DOHH2 (cell line): ENCODE measurements at regions not wholly inside any gene's neighbourhood (a gene's known extent, or its start where the extent isn't known, plus 50 kb on each side); places are given as distances from the start of the nearest gene placed in this dataset.

Experiments
- H3F3A ChIP-seq: fragments of 200-600 bp; sonication (generic), shearing (Covaris generic); 2 replicates; pipeline ENCODE4 v1.6.0; 2016; ENCODE audit warnings: antibody characterized with exemption, mild to moderate bottlenecking; ENCODE audit not compliant: control insufficient read depth, insufficient read depth
- H3K27ac ChIP-seq: fragments of 200-600 bp; sonication (generic); 2 replicates; pipeline ENCODE4 v1.5.1; 2014; ENCODE audit warnings: low read depth, mild to moderate bottlenecking, low read length, moderate library complexity
- H3K27me3 ChIP-seq: fragments of 200-600 bp; sonication (generic); 2 replicates; pipeline ENCODE4 v1.6.1; 2014; ENCODE audit warnings: mild to moderate bottlenecking, low read length, mixed read lengths; ENCODE audit not compliant: control insufficient read depth
- H3K36me3 ChIP-seq: fragments of 200-600 bp; sonication (generic); 2 replicates; pipeline ENCODE4 v1.6.1; 2014; ENCODE audit warnings: mild to moderate bottlenecking, low read length, moderate library complexity, mixed read lengths; ENCODE audit not compliant: control insufficient read depth
- H3K4me1 ChIP-seq: fragments of 200-600 bp; sonication (generic); 2 replicates; pipeline ENCODE4 v1.6.1; 2014; ENCODE audit warnings: mild to moderate bottlenecking, low read length, mixed read lengths; ENCODE audit not compliant: control insufficient read depth
- H3K4me2 ChIP-seq: fragments of 200-600 bp; sonication (generic); 2 replicates; pipeline ENCODE4 v1.6.0; 2014; ENCODE audit warnings: mild to moderate bottlenecking, low read length, moderate library complexity
- H3K4me3 ChIP-seq: fragments of 200-600 bp; sonication (generic); 2 replicates; pipeline ENCODE4 v1.5.1; 2014; ENCODE audit warnings: mild to moderate bottlenecking, low read length, mixed read lengths
- H3K79me2 ChIP-seq: fragments of 200-600 bp; sonication (generic); 2 replicates; pipeline ENCODE4 v1.6.1; 2014; ENCODE audit warnings: mild to moderate bottlenecking, low read length, mixed read lengths; ENCODE audit not compliant: control insufficient read depth
- H3K9me2 ChIP-seq: fragments of 200-600 bp; sonication (generic); replicated peaks from 2 replicates; pipeline ENCODE4 v1.6.1; 2014; ENCODE audit warnings: mild to moderate bottlenecking, low read length, mixed read lengths; ENCODE audit not compliant: control insufficient read depth
- H3K9me3 ChIP-seq: fragments of 200-600 bp; sonication (generic); 2 replicates; pipeline ENCODE4 v1.6.1; 2014; ENCODE audit warnings: antibody characterized with exemption, low read length, mixed read lengths; ENCODE audit not compliant: control insufficient read depth, insufficient read depth
- H4K20me1 ChIP-seq: fragments of 200-600 bp; sonication (generic); 2 replicates; pipeline ENCODE4 v1.6.0; 2014; ENCODE audit warnings: low read depth, mild to moderate bottlenecking, antibody characterized with exemption, low read length, moderate library complexity; ENCODE audit not compliant: control insufficient read depth, insufficient read depth
- EZH2phosphoT487 ChIP-seq: fragments of 200-600 bp; sonication (generic); IDR thresholded peaks from 2 replicates; pipeline ENCODE4 v1.6.1; 2017; ENCODE audit warnings: borderline replicate concordance, mild to moderate bottlenecking, antibody characterized with exemption, low read length, moderate library complexity, mixed read lengths
- TF ChIP-seq, protein P1 (sequence below): fragments of 200-600 bp; sonication (generic); IDR thresholded peaks from one replicate; pipeline ENCODE4 v1.5.1; 2014; ENCODE audit warnings: antibody characterized with exemption, mild to moderate bottlenecking, low read depth, low read length; ENCODE audit not compliant: poor library complexity, severe bottlenecking

DNA sequence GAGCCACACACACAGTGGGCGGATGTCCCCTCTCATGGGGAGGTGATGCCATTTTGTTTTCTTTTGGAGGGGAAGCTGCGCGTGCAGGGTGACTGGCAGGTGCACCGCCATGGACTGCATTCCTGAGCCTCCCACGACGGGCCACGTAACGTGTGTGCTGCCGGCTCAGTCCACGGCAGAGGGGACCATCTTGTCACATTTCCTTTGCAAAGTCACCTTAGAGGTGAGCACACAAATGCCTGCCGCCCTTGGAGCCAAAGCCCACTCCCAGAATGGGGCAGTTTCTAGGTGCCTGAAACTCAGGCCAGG lies 262.5 kb downstream of the CTTN start:
- no peak overlapping the region for H3K4me2 ChIP-seq

DNA sequence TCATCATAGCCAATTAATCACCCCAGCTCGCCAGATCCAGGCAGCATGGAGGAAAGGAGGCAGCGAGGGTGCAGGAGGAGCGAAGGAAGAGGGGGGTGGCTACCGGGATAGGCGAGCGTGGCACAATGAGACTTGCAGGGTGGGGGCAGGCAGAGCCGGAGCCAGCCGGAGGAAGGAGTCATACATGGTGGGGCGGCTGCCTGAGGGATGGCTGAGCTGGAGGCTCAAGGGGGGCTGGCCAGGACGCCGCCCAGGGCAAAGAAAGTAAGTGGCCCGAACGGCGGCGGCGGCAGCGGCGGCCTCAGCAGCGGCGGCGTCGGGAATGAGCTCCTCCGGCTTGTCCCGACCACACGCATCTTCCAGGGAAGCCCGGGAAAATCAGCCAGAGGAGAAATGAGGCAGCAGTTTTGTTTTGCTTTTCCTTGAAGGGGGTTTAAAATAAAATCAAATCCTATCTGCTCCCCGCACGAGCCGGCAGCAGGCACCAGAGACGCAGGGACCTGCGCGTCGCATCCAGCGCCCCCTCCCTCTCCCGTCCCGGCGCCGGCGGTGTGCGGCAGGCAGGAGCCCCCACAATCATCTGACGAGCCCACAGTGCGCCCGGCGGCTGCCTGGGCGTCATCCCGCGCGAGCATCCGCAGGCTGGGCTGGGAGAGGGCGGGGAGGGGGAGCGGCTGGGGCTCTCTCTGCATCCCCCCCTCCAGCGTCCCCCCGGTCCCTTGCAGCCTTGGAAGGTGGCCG lies 263.6 kb downstream of the CTTN start:
- no peaks in the 10 kb centered on the region for H3F3A ChIP-seq
- H3K9me3 ChIP-seq, result no peaks in the 10 kb centered on the region
- H3K36me3 ChIP-seq, result no peaks in the 10 kb centered on the region
- H3K79me2 ChIP-seq, result no peaks in the 10 kb centered on the region
- TF ChIP-seq, protein P1, sequence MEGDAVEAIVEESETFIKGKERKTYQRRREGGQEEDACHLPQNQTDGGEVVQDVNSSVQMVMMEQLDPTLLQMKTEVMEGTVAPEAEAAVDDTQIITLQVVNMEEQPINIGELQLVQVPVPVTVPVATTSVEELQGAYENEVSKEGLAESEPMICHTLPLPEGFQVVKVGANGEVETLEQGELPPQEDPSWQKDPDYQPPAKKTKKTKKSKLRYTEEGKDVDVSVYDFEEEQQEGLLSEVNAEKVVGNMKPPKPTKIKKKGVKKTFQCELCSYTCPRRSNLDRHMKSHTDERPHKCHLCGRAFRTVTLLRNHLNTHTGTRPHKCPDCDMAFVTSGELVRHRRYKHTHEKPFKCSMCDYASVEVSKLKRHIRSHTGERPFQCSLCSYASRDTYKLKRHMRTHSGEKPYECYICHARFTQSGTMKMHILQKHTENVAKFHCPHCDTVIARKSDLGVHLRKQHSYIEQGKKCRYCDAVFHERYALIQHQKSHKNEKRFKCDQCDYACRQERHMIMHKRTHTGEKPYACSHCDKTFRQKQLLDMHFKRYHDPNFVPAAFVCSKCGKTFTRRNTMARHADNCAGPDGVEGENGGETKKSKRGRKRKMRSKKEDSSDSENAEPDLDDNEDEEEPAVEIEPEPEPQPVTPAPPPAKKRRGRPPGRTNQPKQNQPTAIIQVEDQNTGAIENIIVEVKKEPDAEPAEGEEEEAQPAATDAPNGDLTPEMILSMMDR, result no peak
- no peak for TF ChIP-seq EZH2phosphoT487
- H3K27ac ChIP-seq, result no peak overlapping the region
- no peaks in the 10 kb centered on the region for H3K4me1 ChIP-seq
- H3K4me3 ChIP-seq, result no peak overlapping the region
- H3K9me2 ChIP-seq, result no peaks in the 10 kb centered on the region
- no peak overlapping the region for H3K4me2 ChIP-seq
- H3K27me3 ChIP-seq, result no peaks in the 10 kb centered on the region
- H4K20me1 ChIP-seq, result no peaks in the 10 kb centered on the region

More for the DNA sequence above, 262.5 kb downstream of the CTTN start:
- no peaks in the 10 kb centered on the region for H4K20me1 ChIP-seq
- H3K27me3 ChIP-seq, result no peaks in the 10 kb centered on the region
- TF ChIP-seq, protein P1, result no peak
- no peak for TF ChIP-seq EZH2phosphoT487
- H3K4me3 ChIP-seq, result no peak overlapping the region
- no peaks in the 10 kb centered on the region for H3K36me3 ChIP-seq
- no peaks in the 10 kb centered on the region for H3F3A ChIP-seq
- no peaks in the 10 kb centered on the region for H3K79me2 ChIP-seq
- no peaks in the 10 kb centered on the region for H3K9me2 ChIP-seq
- H3K4me1 ChIP-seq, result no peaks in the 10 kb centered on the region
- no peaks in the 10 kb centered on the region for H3K9me3 ChIP-seq
- no peak overlapping the region for H3K27ac ChIP-seq

DNA sequence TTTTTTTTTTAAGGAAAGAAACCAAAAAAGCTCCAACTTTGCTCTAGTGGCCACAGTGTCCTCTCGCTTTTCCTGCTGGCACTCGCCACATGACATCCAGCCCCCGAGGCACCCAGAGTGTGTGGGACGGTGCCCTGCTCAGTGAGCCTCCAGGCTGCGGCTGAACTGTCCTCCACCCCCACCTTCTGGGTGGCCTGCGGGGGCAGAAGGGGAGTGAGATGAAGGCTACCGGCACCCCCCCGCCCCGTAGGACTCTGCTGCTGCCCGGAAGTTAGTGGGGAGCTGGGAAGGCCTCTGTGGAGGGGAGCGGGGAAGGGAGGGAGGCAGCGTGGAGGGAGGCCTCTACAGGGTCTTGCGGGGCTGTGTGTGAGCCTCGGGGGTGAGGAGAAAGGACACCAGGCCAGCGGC lies 264.4 kb downstream of the CTTN start:
- H3F3A ChIP-seq, result no peaks in the 10 kb centered on the region
- no peak overlapping the region for H3K4me3 ChIP-seq
- no peaks in the 10 kb centered on the region for H3K9me2 ChIP-seq
- no peaks in the 10 kb centered on the region for H3K79me2 ChIP-seq
- no peaks in the 10 kb centered on the region for H3K4me1 ChIP-seq
- H3K9me3 ChIP-seq, result no peaks in the 10 kb centered on the region
- no peaks in the 10 kb centered on the region for H3K27me3 ChIP-seq
- H4K20me1 ChIP-seq, result no peaks in the 10 kb centered on the region
- no peak overlapping the region for H3K4me2 ChIP-seq
- TF ChIP-seq EZH2phosphoT487, result no peak
- TF ChIP-seq, protein P1, result no peak
- no peaks in the 10 kb centered on the region for H3K36me3 ChIP-seq
- H3K27ac ChIP-seq, result no peak overlapping the region
